H9 (cell line): ENCODE measurements at regions not wholly inside any gene's neighbourhood (a gene's known extent, or its start where the extent isn't known, plus 50 kb on each side); places are given as distances from the start of the nearest gene placed in this dataset.

Experiments used
- DNase-seq: peaks from one replicate; pipeline ENCODE4 v3.0.0-alpha.2; 2017
- H2AFZ ChIP-seq: one replicate; pipeline ENCODE4 v1.6.1; 2013; ENCODE audit warnings: mild to moderate bottlenecking, low read length, control low read depth, moderate library complexity
- H2AK5ac ChIP-seq: 2 replicates; pipeline ENCODE4 v1.6.1; 2013; ENCODE audit warnings: low read length, control low read depth, mixed read lengths; ENCODE audit not compliant: insufficient read length
- H2BK120ac ChIP-seq: one replicate; pipeline ENCODE4 v1.6.1; 2013; ENCODE audit warnings: low read depth, mild to moderate bottlenecking, low read length, control low read depth, inconsistent platforms; ENCODE audit not compliant: poor library complexity, severe bottlenecking
- H2BK12ac ChIP-seq: 2 replicates; pipeline ENCODE4 v1.6.1; 2013; ENCODE audit warnings: low read length, control low read depth, mixed read lengths, low read depth; ENCODE audit not compliant: insufficient read length
- H2BK15ac ChIP-seq: 2 replicates; pipeline ENCODE4 v1.6.1; 2013; ENCODE audit warnings: low read depth, low read length, control low read depth
- H2BK20ac ChIP-seq: one replicate; pipeline ENCODE4 v1.6.1; 2013; ENCODE audit warnings: low read depth, mild to moderate bottlenecking, low read length, control low read depth, inconsistent platforms; ENCODE audit not compliant: poor library complexity, severe bottlenecking
- H2BK5ac ChIP-seq: 2 replicates; pipeline ENCODE4 v1.6.1; 2013; ENCODE audit warnings: low read length, control low read depth, mixed read lengths; ENCODE audit not compliant: insufficient read length
- H3K14ac ChIP-seq: 2 replicates; pipeline ENCODE4 v1.6.1; 2013; ENCODE audit warnings: low read length, control low read depth; ENCODE audit not compliant: insufficient read depth
- H3K18ac ChIP-seq: 2 replicates; pipeline ENCODE4 v1.6.1; 2013; ENCODE audit warnings: low read depth, mild to moderate bottlenecking, mixed read lengths, low read length, control low read depth; ENCODE audit not compliant: insufficient read length
- H3K23ac ChIP-seq: 2 replicates; pipeline ENCODE4 v1.6.1; 2013; ENCODE audit warnings: low read length, control low read depth, mixed read lengths, low read depth; ENCODE audit not compliant: insufficient read length
- H3K23me2 ChIP-seq: 2 replicates; pipeline ENCODE4 v1.6.1; 2013; ENCODE audit warnings: low read depth, mild to moderate bottlenecking, mixed read lengths, low read length, control low read depth; ENCODE audit not compliant: insufficient read length, poor library complexity, severe bottlenecking
- H3K27ac ChIP-seq: 2 replicates; pipeline ENCODE4 v1.5.1; 2013; ENCODE audit warnings: low read length, control low read depth, mixed read lengths, low read depth; ENCODE audit not compliant: insufficient read length
- H3K27me3 ChIP-seq: 2 replicates; pipeline ENCODE4 v1.6.1; 2013; ENCODE audit warnings: low read length, control low read depth, inconsistent platforms; ENCODE audit not compliant: insufficient read depth
- H3K4ac ChIP-seq: 2 replicates; pipeline ENCODE4 v1.6.1; 2013; ENCODE audit warnings: low read depth, mild to moderate bottlenecking, control low read depth, inconsistent platforms, low read length, moderate library complexity
- H3K4me1 ChIP-seq: 2 replicates; pipeline ENCODE4 v1.6.1; 2013; ENCODE audit warnings: low read length, control low read depth, inconsistent platforms; ENCODE audit not compliant: insufficient read depth
- H3K4me2 ChIP-seq: 2 replicates; pipeline ENCODE4 v1.6.1; 2013; ENCODE audit warnings: low read length, control low read depth, mixed read lengths; ENCODE audit not compliant: insufficient read length, insufficient read depth
- H3K56ac ChIP-seq: 2 replicates; pipeline ENCODE4 v1.6.1; 2013; ENCODE audit warnings: low read depth, mild to moderate bottlenecking, mixed read lengths, low read length, control low read depth; ENCODE audit not compliant: insufficient read length
- H3K79me1 ChIP-seq: 2 replicates; pipeline ENCODE4 v1.6.1; 2013; ENCODE audit warnings: low read depth, mild to moderate bottlenecking, moderate library complexity, low read length, control low read depth, inconsistent platforms; ENCODE audit not compliant: insufficient read depth, poor library complexity, severe bottlenecking
- H3K79me2 ChIP-seq: 2 replicates; pipeline ENCODE4 v1.6.1; 2013; ENCODE audit warnings: low read length, control low read depth, inconsistent platforms; ENCODE audit not compliant: insufficient read depth
- H3K9ac ChIP-seq: 2 replicates; pipeline ENCODE4 v1.6.1; 2013; ENCODE audit warnings: low read length, control low read depth, mixed read lengths; ENCODE audit not compliant: insufficient read length; ENCODE audit errors: extremely low read depth
- H3K9me3 ChIP-seq: one replicate; pipeline ENCODE4 v1.6.1; 2013; ENCODE audit warnings: low read depth, low read length, inconsistent platforms; ENCODE audit not compliant: control insufficient read depth
- H3T11ph ChIP-seq: one replicate; pipeline ENCODE4 v1.6.1; 2013; ENCODE audit warnings: mild to moderate bottlenecking, low read length, control low read depth, inconsistent platforms
- H4K20me1 ChIP-seq: one replicate; pipeline ENCODE4 v1.6.1; 2013; ENCODE audit not compliant: control insufficient read depth, insufficient read length, insufficient read depth
- H4K5ac ChIP-seq: 2 replicates; pipeline ENCODE4 v1.6.1; 2013; ENCODE audit warnings: low read depth, mild to moderate bottlenecking, mixed read lengths, low read length, control low read depth; ENCODE audit not compliant: insufficient read length
- H4K8ac ChIP-seq: replicated peaks from 2 replicates; pipeline ENCODE4 v1.6.1; 2013; ENCODE audit warnings: low read length, control low read depth, mixed read lengths, low read depth; ENCODE audit not compliant: insufficient read length
- H4K91ac ChIP-seq: 2 replicates; pipeline ENCODE4 v1.6.1; 2013; ENCODE audit warnings: low read depth, mild to moderate bottlenecking, moderate library complexity, mixed read lengths, low read length, control low read depth; ENCODE audit not compliant: insufficient read length
- H3K27ac Mint-ChIP-seq, 3 experiments: 2 replicates in 2 of 3; 3 replicates in 1 of 3; pipeline ENCODE4 v1.8.0; 2020 to 2021; ENCODE audit warnings: mixed read lengths in 3 of 3, mild to moderate bottlenecking in 1 of 3, moderate library complexity in 1 of 3
- H3K27me3 Mint-ChIP-seq: 2 replicates; pipeline ENCODE4 v1.8.0; 2021; ENCODE audit warnings: low read depth, mild to moderate bottlenecking, moderate library complexity, mixed read lengths
- H3K36me3 Mint-ChIP-seq, 3 experiments: 2 replicates in 2 of 3; 3 replicates in 1 of 3; pipeline ENCODE4 v1.8.0; 2020 to 2021; ENCODE audit warnings: low read depth in 3 of 3, mixed read lengths in 3 of 3; ENCODE audit not compliant: insufficient read depth in 1 of 3
- H3K4me1 Mint-ChIP-seq, 2 experiments: 2 replicates each; pipeline ENCODE4 v1.8.0; 2020; ENCODE audit warnings: mixed read lengths in 2 of 2
- H3K4me3 Mint-ChIP-seq, 2 experiments: 2 replicates in 1 of 2; 3 replicates in 1 of 2; pipeline ENCODE4 v1.8.0; 2020 to 2021; ENCODE audit warnings: mild to moderate bottlenecking in 2 of 2, mixed read lengths in 2 of 2, moderate library complexity in 1 of 2
- H3K9me3 Mint-ChIP-seq, 2 experiments: 2 replicates in 1 of 2; 3 replicates in 1 of 2; pipeline ENCODE4 v1.8.0; 2020; ENCODE audit warnings: mild to moderate bottlenecking in 2 of 2, mixed read lengths in 2 of 2, moderate library complexity in 1 of 2
- CTCF ChIP-seq: fragments of 200-600 bp; sonication (generic); conservative IDR thresholded peaks from 3 replicates; pipeline ENCODE4 v1.8.0; 2021; ENCODE audit warnings: antibody characterized with exemption, mild to moderate bottlenecking
- whole genome bisulfite sequencing: extraction: QIAGEN DNeasy Blood & Tissue Kit; methylation state at CpG from one replicate; pipeline ENCODE4 v1.1.7; 2013; ENCODE audit warnings: missing lambda C conversion rate, low lambda C conversion rate, mixed read lengths; ENCODE audit not compliant: insufficient read length; ENCODE audit errors: extremely low coverage; 5-methylcytosine and 5-hydroxymethylcytosine counted together

- Histone ChIP-seq H2BK20ac (no peak overlapping the region), H3K4ac (no peak overlapping the region), H3K79me2 (no peaks in the 10 kb centered on the region), H3K23ac (no peak overlapping the region), H2BK5ac (no peak overlapping the region), H4K91ac (no peak overlapping the region), H3K18ac (no peak overlapping the region), H3K14ac (no peak overlapping the region), H3K4me1 (no peaks in the 10 kb centered on the region), H4K5ac (no peak overlapping the region), H2BK120ac (no peak overlapping the region), H3K27ac (no peak overlapping the region), H3K4me2 (no peak overlapping the region), H2BK12ac (no peak overlapping the region), H4K20me1 (no peaks in the 10 kb centered on the region), H3K23me2 (no peaks in the 10 kb centered on the region), H3T11ph (no peak overlapping the region), H2BK15ac (no peak overlapping the region), H2AFZ (no peak overlapping the region), H3K9ac (no peak overlapping the region), H3K27me3 (no peaks in the 10 kb centered on the region), H4K8ac (no peak overlapping the region), H3K56ac (no peak overlapping the region), H3K9me3 (no peaks in the 10 kb centered on the region), H3K79me1 (no peaks in the 10 kb centered on the region), H2AK5ac (no peak overlapping the region)
- no CpG with 5 or more reads among the region's 1 CpG for WGBS
- Mint-ChIP-seq H3K36me3 (no peaks in the 10 kb centered on the region), H3K27me3 (no peaks in the 10 kb centered on the region), H3K9me3 (no peaks in the 10 kb centered on the region), H3K27ac (no peak overlapping the region), H3K4me1 (no peaks in the 10 kb centered on the region), H3K4me3 (no peak overlapping the region)
- no peak for TF ChIP-seq CTCF
- no peak for DNase-seq
These were observed 780.8 kb upstream of the GCFC2 start for GRCh38 chr2:76491503-76491902.
